Stomach smooth muscle (tissue), 2 donors: ENCODE measurements at regions not wholly inside any gene's neighbourhood (a gene's known extent, or its start where the extent isn't known, plus 50 kb on each side); places are given as distances from the start of the nearest gene placed in this dataset.
"Not testable (repeated sequence)": the region's sequence is repeated elsewhere in the genome, so short reads cannot be mapped to it uniquely, and the experiment has no call there.

Experiments used
- H3K27ac ChIP-seq: one replicate; pipeline ENCODE4 v1.7.0; 2013; ENCODE audit warnings: mild to moderate bottlenecking, low read length, inconsistent platforms
- H3K27me3 ChIP-seq, 2 donors: one replicate each; pipeline ENCODE4 v1.7.0; 2013; ENCODE audit warnings: low read length in 2 of 2; ENCODE audit not compliant: insufficient read depth in 2 of 2, control insufficient read depth in 1 of 2
- H3K36me3 ChIP-seq, 2 donors: one replicate each; pipeline ENCODE4 v1.7.0; 2013; ENCODE audit warnings: low read length in 2 of 2; ENCODE audit not compliant: control insufficient read depth in 2 of 2, insufficient read depth in 2 of 2
- H3K4me1 ChIP-seq: one replicate; pipeline ENCODE4 v1.7.0; 2013; ENCODE audit warnings: low read length; ENCODE audit not compliant: control insufficient read depth, insufficient read depth
- H3K4me3 ChIP-seq, 2 donors: one replicate each; pipeline ENCODE4 v1.7.0; 2013; ENCODE audit warnings: low read length in 2 of 2
- H3K9ac ChIP-seq, 2 donors: one replicate each; pipeline ENCODE4 v1.7.0; 2013; ENCODE audit warnings: low read length in 2 of 2, mild to moderate bottlenecking in 1 of 2
- H3K9me3 ChIP-seq, 2 donors: one replicate each; pipeline ENCODE4 v1.7.0; 2013; ENCODE audit warnings: low read length in 2 of 2; ENCODE audit not compliant: control insufficient read depth in 2 of 2
- donor health status: healthy.
- donor health status: Pancreatic carcinoma.

GRCh38 chr6:134809130-134809529 is 140.8 kb downstream of the ALDH8A1 start:
- H3K9ac ChIP-seq: no peak overlapping the region
- no peak overlapping the region for H3K27ac ChIP-seq
- H3K36me3 ChIP-seq: no peaks in the 10 kb centered on the region
- H3K27me3 ChIP-seq: no peaks in the 10 kb centered on the region
- H3K9me3 ChIP-seq: no peaks in the 10 kb centered on the region
- H3K4me3 ChIP-seq: no peak overlapping the region
- H3K4me1 ChIP-seq: peaks cover 2% of the 10 kb centered on the region

DNA sequence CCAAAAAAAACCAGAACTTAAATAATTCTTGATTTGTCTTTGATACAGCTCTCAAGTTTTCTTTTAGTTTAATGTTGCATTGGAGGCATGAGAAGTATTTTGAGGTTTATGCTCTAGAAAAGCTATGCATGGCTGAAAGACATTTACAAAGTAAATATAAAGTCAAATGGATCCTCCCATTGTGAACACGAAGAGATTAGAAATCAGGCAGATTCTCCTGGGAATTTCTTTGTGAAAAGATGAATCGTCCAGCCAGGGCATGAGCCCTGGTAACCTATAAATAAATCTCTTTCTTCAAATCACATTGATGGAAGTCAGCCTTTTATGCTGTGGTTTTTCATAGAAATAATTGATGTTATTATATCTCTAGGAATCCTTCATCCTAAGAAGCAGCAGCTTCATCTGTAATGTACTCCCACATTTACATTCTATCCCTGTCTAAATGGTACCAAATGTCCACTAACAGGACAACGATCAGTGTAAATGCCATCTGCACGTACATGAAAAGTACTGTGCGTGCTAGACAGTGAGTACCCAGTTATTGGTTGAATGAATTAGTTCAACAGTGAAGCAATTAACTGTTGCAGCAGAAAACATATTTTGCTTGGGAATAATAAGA is 143.6 kb downstream of the ALDH8A1 start:
- Histone ChIP-seq H3K9ac (no peak overlapping the region), H3K4me3 (no peak overlapping the region), H3K9me3 (no peaks in the 10 kb centered on the region), H3K4me1 (peaks cover 2% of the 10 kb centered on the region), H3K27me3 (peaks cover 0 to 3% of the 10 kb centered on the region in 2 donors), H3K36me3 (no peaks in the 10 kb centered on the region), H3K27ac (no peak overlapping the region)

GRCh38 chr6:134805168-134805567 is 144.7 kb downstream of the ALDH8A1 start:
- Histone ChIP-seq H3K27me3 (peaks cover 0 to 3% of the 10 kb centered on the region in 2 donors), H3K9me3 (no peaks in the 10 kb centered on the region), H3K9ac (no peak overlapping the region), H3K4me1 (peaks cover 2% of the 10 kb centered on the region), H3K36me3 (no peaks in the 10 kb centered on the region), H3K4me3 (no peak overlapping the region), H3K27ac (no peak overlapping the region)

DNA sequence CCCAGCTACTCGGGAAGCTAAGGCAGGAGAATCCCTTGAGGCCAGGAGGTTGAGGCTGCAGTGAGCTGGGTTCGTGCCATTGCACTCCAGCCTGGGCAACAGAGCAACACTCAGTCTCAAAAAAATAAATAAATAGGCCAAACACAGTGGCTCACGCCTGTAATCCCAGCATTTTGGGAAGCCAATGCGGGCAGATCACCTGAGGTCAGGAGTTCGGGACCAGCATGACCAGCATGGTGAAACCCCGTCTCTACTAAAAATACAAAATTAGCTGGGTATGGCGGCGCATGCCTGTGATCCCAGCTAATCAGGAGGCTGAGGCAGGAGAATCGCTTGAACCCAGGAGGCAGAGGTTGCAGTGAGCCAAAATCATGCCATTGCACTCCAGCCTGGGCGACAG is 145.6 kb downstream of the ALDH8A1 start:
- H3K9ac ChIP-seq, H3K27ac ChIP-seq, H3K4me3 ChIP-seq, H3K9me3 ChIP-seq, H3K27me3 ChIP-seq, H3K36me3 ChIP-seq, H3K4me1 ChIP-seq: not testable (repeated sequence)

GRCh38 chr6:134802426-134803058 is 147.4 kb downstream of the ALDH8A1 start:
- Histone ChIP-seq H3K9me3 (no peaks in the 10 kb centered on the region), H3K36me3 (no peaks in the 10 kb centered on the region), H3K4me3 (no peak overlapping the region), H3K27me3 (peaks cover 0 to 3% of the 10 kb centered on the region in 2 donors), H3K27ac (no peak overlapping the region), H3K9ac (no peak overlapping the region), H3K4me1 (peaks cover 2% of the 10 kb centered on the region)

- Histone ChIP-seq H3K36me3 (no peaks in the 10 kb centered on the region), H3K4me1 (no peaks in the 10 kb centered on the region), H3K4me3 (no peak overlapping the region), H3K9me3 (no peaks in the 10 kb centered on the region), H3K9ac (no peak overlapping the region), H3K27ac (no peak overlapping the region), H3K27me3 (no peaks in the 10 kb centered on the region)
These were observed 152.3 kb downstream of the ALDH8A1 start for GRCh38 chr6:134797400-134798113.

- no peak overlapping the region for H3K4me3 ChIP-seq
- H3K27ac ChIP-seq: no peak overlapping the region
- no peaks in the 10 kb centered on the region for H3K4me1 ChIP-seq
- H3K27me3 ChIP-seq: no peaks in the 10 kb centered on the region
- H3K9ac ChIP-seq: no peak overlapping the region
- H3K9me3 ChIP-seq: peaks cover 0 to 2% of the 10 kb centered on the region in 2 donors
- H3K36me3 ChIP-seq: no peaks in the 10 kb centered on the region
These were observed 154.2 kb downstream of the ALDH8A1 start for GRCh38 chr6:134795691-134796090.

DNA sequence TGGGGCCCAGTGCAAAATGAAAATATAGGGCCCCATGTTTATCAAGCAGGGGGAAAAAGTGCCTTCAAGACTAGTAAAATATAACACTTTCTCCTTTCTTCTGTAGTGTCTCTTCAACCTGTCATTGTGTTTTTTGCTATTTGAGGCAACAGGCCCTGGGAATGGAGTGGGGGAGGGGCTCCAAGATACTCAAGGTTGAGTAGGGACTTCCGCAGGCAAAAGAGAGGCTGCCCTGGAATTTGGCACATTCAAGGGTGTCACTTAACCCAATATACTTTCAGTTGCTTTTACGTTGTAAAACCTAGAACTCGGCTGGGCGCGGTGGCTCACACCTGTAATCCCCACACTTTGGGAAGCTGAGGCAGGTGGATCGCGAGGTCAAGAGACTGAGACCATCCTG is 154.9 kb downstream of the ALDH8A1 start:
- Histone ChIP-seq H3K9me3 (peaks cover 0 to 5% of the 10 kb centered on the region in 2 donors), H3K36me3 (no peaks in the 10 kb centered on the region), H3K9ac (no peak overlapping the region), H3K4me3 (no peak overlapping the region), H3K4me1 (no peaks in the 10 kb centered on the region), H3K27me3 (no peaks in the 10 kb centered on the region), H3K27ac (no peak overlapping the region)

DNA sequence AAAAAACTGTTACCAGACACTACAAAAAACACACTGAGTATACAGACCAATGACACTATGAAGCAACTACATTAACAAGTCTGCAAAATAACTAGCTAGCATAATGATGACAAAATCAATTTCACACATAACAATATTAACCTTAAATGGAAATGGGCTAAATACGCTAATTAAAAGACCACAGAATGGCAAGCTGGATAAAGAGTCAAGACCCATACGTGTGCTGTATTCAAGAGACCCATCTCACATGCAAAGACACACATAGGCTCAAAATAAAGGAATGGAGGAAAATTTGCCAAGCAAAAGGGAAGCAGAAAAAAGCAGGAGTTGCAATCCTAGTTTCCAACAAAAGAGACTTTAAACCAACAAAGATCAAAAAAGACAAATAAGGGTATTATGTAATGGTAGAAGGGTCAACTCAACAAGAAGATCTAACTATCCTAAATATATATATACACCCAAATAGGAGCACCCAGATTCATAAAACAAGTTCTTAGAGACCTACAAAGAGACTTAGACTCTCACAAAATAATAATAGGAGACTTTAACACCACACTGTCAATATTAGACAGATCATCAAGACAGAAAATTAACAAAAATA is 158.6 kb downstream of the ALDH8A1 start:
- not testable (repeated sequence) for H3K9ac ChIP-seq, H3K27ac ChIP-seq

GRCh38 chr6:134787261-134787877 is 162.5 kb downstream of the ALDH8A1 start:
- no peaks in the 10 kb centered on the region for H3K4me1 ChIP-seq
- H3K36me3 ChIP-seq: no peaks in the 10 kb centered on the region
- H3K9ac ChIP-seq: no peak overlapping the region
- H3K9me3 ChIP-seq: peaks cover 0 to 5% of the 10 kb centered on the region in 2 donors
- H3K27ac ChIP-seq: no peak overlapping the region
- H3K4me3 ChIP-seq: no peak overlapping the region
- no peaks in the 10 kb centered on the region for H3K27me3 ChIP-seq

More for the DNA sequence above, 158.6 kb downstream of the ALDH8A1 start:
- H3K4me3 ChIP-seq, H3K9me3 ChIP-seq, H3K27me3 ChIP-seq, H3K4me1 ChIP-seq, H3K36me3 ChIP-seq: not testable (repeated sequence)
